GM23338 (cell line): ENCODE measurements at regions not wholly inside any gene's neighbourhood (a gene's known extent, or its start where the extent isn't known, plus 50 kb on each side); places are given as distances from the start of the nearest gene placed in this dataset.

Source experiments
- EZH2 ChIP-seq: fragments of 200-600 bp; sonication (generic); IDR thresholded peaks from one replicate; pipeline ENCODE4 v1.8.0; 2017; ENCODE audit warnings: antibody characterized with exemption, mild to moderate bottlenecking, low read depth; ENCODE audit not compliant: unreplicated experiment
- TF ChIP-seq, protein P1 (sequence below), 2 experiments: fragments of 200-600 bp in 1 of 2; sonication (generic) in 1 of 2; conservative IDR thresholded peaks; 2 replicates each; pipeline versions ENCODE4 v1.5.1 to v1.6.1; 2016 to 2017; ENCODE audit warnings: antibody characterized with exemption in 2 of 2, low read depth in 2 of 2, mild to moderate bottlenecking in 2 of 2, moderate library complexity in 1 of 2

DNA sequence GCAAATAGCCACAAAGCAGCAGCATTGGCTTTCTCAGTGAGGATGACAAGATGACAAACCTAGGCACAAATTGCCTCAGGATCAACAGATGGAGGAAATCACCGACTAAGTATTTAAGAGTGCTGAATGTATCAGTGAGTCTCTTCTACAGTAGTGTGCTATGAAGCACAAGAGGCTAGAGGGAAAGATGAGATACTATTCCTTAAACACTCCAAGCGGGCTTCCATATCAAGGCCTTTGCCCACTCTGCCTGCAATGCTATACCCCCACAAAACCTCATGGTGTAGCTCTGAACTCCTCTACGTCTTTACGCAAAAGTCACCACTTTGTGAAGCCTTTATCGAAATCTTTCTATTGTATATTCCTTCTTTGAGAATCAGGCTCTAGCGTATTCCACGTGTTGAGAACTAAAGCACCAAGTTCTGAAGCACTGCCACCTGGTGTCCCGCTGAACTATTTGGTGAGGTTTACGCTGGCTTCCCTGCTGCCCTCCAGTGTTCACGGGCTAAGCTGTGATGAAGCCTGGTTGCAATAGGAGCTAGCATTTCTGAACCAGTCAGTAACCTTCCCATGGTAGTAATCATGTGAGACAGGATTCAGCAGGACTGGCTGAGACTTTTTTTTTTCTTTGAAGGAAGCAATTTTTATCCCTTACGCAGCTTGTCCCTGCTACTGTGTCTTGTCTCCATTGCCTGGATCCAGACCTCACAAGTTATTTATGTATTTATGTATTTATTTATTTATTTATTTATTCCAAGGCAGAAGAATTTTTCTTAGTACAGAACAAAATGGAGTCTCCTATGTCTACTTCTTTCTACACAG is 426.5 kb upstream of the OR4E1 start:
- no peak for TF ChIP-seq EZH2
- TF ChIP-seq, protein P1, sequence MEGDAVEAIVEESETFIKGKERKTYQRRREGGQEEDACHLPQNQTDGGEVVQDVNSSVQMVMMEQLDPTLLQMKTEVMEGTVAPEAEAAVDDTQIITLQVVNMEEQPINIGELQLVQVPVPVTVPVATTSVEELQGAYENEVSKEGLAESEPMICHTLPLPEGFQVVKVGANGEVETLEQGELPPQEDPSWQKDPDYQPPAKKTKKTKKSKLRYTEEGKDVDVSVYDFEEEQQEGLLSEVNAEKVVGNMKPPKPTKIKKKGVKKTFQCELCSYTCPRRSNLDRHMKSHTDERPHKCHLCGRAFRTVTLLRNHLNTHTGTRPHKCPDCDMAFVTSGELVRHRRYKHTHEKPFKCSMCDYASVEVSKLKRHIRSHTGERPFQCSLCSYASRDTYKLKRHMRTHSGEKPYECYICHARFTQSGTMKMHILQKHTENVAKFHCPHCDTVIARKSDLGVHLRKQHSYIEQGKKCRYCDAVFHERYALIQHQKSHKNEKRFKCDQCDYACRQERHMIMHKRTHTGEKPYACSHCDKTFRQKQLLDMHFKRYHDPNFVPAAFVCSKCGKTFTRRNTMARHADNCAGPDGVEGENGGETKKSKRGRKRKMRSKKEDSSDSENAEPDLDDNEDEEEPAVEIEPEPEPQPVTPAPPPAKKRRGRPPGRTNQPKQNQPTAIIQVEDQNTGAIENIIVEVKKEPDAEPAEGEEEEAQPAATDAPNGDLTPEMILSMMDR (conservative IDR thresholded peaks at IDR 0.05; ENCODE audit: low read depth in 2 of 2), result peak; percentile 79 to 90
